ENCODE measurements at regions not wholly inside any gene's neighbourhood (a gene's known extent, or its start where the extent isn't known, plus 50 kb on each side); places are given as distances from the start of the nearest gene placed in this dataset.

- Histone ChIP-seq H3K9me3 (no peaks in the 10 kb centered on the region), H3K27me3 (no peaks in the 10 kb centered on the region), H3K36me3 (no peaks in the 10 kb centered on the region), H3K4me3 (ENCODE audit: low read depth, low read length) (no peak overlapping the region), H3K4me1 (no peaks in the 10 kb centered on the region; the same call in 1 of the 2 replicates)
- DNase-seq: no peak
- no peak for TF ChIP-seq CTCF (IDR thresholded peaks at IDR 0.05; ENCODE audit: low read depth, low read length)
Observed at GRCh38 chr1:194616835-194617234, 1430.4 kb upstream of the B3GALT2 start.

GRCh38 chr1:194602184-194602583, 1415.8 kb upstream of the B3GALT2 start:
- H3K4me3 ChIP-seq (ENCODE audit: low read depth, low read length): no peak overlapping the region

GRCh38 chr1:194600716-194601115, 1414.3 kb upstream of the B3GALT2 start:
- H3K4me1 ChIP-seq: no peaks in the 10 kb centered on the region; the same call in 1 of the 2 replicates
- no peaks in the 10 kb centered on the region for H3K9me3 ChIP-seq
- H3K4me3 ChIP-seq (ENCODE audit: low read depth, low read length): no peak overlapping the region
- H3K36me3 ChIP-seq: no peaks in the 10 kb centered on the region
- no peaks in the 10 kb centered on the region for H3K27me3 ChIP-seq
- no peak for DNase-seq
- no peak for TF ChIP-seq CTCF (IDR thresholded peaks at IDR 0.05; ENCODE audit: low read depth, low read length)

More at GRCh38 chr1:194602184-194602583, 1415.8 kb upstream of the B3GALT2 start:
- Histone ChIP-seq H3K4me1 (no peaks in the 10 kb centered on the region; the same call in 1 of the 2 replicates), H3K27me3 (no peaks in the 10 kb centered on the region), H3K9me3 (no peaks in the 10 kb centered on the region), H3K36me3 (no peaks in the 10 kb centered on the region)
- DNase-seq: no peak
- no peak for TF ChIP-seq CTCF (IDR thresholded peaks at IDR 0.05; ENCODE audit: low read depth, low read length)

GRCh38 chr1:194598098-194598497, 1411.7 kb upstream of the B3GALT2 start:
- H3K36me3 ChIP-seq: no peaks in the 10 kb centered on the region
- no peaks in the 10 kb centered on the region for H3K9me3 ChIP-seq
- no peaks in the 10 kb centered on the region; the same call in 1 of the 2 replicates for H3K4me1 ChIP-seq
- H3K4me3 ChIP-seq (ENCODE audit: low read depth, low read length): no peak overlapping the region
- H3K27me3 ChIP-seq: no peaks in the 10 kb centered on the region
- TF ChIP-seq CTCF (IDR thresholded peaks at IDR 0.05; ENCODE audit: low read depth, low read length): no peak
- no peak for DNase-seq

GRCh38 chr1:194586302-194586701, 1399.9 kb upstream of the B3GALT2 start:
- H3K4me3 ChIP-seq (ENCODE audit: low read depth, low read length): no peak overlapping the region
- no peaks in the 10 kb centered on the region for H3K36me3 ChIP-seq
- no peaks in the 10 kb centered on the region for H3K9me3 ChIP-seq
- no peaks in the 10 kb centered on the region for H3K27me3 ChIP-seq
- no peaks in the 10 kb centered on the region for H3K4me1 ChIP-seq
- DNase-seq: no peak
- no peak for TF ChIP-seq CTCF (IDR thresholded peaks at IDR 0.05; ENCODE audit: low read depth, low read length)

GRCh38 chr1:194584052-194584451, 1397.6 kb upstream of the B3GALT2 start:
- TF ChIP-seq CTCF (IDR thresholded peaks at IDR 0.05; ENCODE audit: low read depth, low read length): no peak
- no peak for DNase-seq
- H3K4me1 ChIP-seq: no peaks in the 10 kb centered on the region
- H3K9me3 ChIP-seq: no peaks in the 10 kb centered on the region
- no peaks in the 10 kb centered on the region for H3K27me3 ChIP-seq
- H3K36me3 ChIP-seq: no peaks in the 10 kb centered on the region
- no peak overlapping the region for H3K4me3 ChIP-seq (ENCODE audit: low read depth, low read length)
